Gastroesophageal sphincter (tissue), 4 donors: ENCODE measurements at regions not wholly inside any gene's neighbourhood (a gene's known extent, or its start where the extent isn't known, plus 50 kb on each side); places are given as distances from the start of the nearest gene placed in this dataset.

Source experiments
- ATAC-seq: fragments of 150-250 bp; one replicate; pipeline ENCODE4 v1.9.1; 2016; ENCODE audit warnings: mild to moderate bottlenecking, moderate library complexity
- H3K27ac ChIP-seq, 4 donors: fragments of 200-600 bp; sonication (generic) in 3 of 4; 1 replicate in 3 of 4; 2 replicates in 1 of 4; pipeline ENCODE4 v1.5.1; 2016 to 2019
- H3K27me3 ChIP-seq: fragments of 200-600 bp; sonication (generic); one replicate; pipeline ENCODE4 v1.5.1; 2019
- H3K36me3 ChIP-seq, 2 donors: fragments of 200-600 bp; sonication (generic); one replicate each; pipeline ENCODE4 v1.5.1; 2019; ENCODE audit warnings: control low read depth in 1 of 2
- H3K4me1 ChIP-seq, 3 donors: fragments of 200-600 bp; sonication (generic); 1 replicate in 2 of 3; 2 replicates in 1 of 3; pipeline ENCODE4 v1.5.1; 2016 to 2019; ENCODE audit warnings: control low read depth in 2 of 3
- H3K4me3 ChIP-seq, 2 donors: fragments of 200-600 bp; sonication (generic); one replicate each; pipeline ENCODE4 v1.5.1; 2019; ENCODE audit warnings: mild to moderate bottlenecking in 1 of 2, moderate library complexity in 1 of 2
- H3K9me3 ChIP-seq, 3 donors: fragments of 200-600 bp; sonication (generic); one replicate each; pipeline ENCODE4 v1.5.1; 2017 to 2019; ENCODE audit warnings: control low read depth in 2 of 3
- CTCF ChIP-seq, 4 experiments: fragments of 200-600 bp in 2 of 4; fragments of 450-650 bp in 2 of 4; sonication (generic) in 1 of 4; IDR thresholded peaks; one replicate each; pipeline ENCODE4 v1.5.1; 2017 to 2019; ENCODE audit warnings: antibody characterized with exemption in 4 of 4, mild to moderate bottlenecking in 2 of 4, moderate library complexity in 2 of 4
- EP300 ChIP-seq: sonication (generic); formaldehyde crosslinking; IDR thresholded peaks from one replicate; pipeline ENCODE4 v1.6.1; 2017; ENCODE audit warnings: antibody characterized with exemption, mild to moderate bottlenecking
- POLR2A ChIP-seq, 2 donors: fragments of 450-650 bp; IDR thresholded peaks; one replicate each; pipeline ENCODE4 v1.6.1; 2017; ENCODE audit warnings: antibody characterized with exemption in 2 of 2, mild to moderate bottlenecking in 2 of 2, moderate library complexity in 1 of 2
- POLR2AphosphoS5 ChIP-seq: sonication (generic); formaldehyde crosslinking; IDR thresholded peaks from one replicate; pipeline ENCODE4 v1.6.1; 2017; ENCODE audit warnings: antibody characterized with exemption
- WGBS, 2 donors: methylation state at CpG; one replicate each; pipeline ENCODE4 v1.1.5; 2018; ENCODE audit warnings: low coverage in 1 of 2; 5-methylcytosine and 5-hydroxymethylcytosine counted together

- TF ChIP-seq POLR2A (IDR thresholded peaks at IDR 0.05) (no peak), CTCF (IDR thresholded peaks at IDR 0.05) (no peak), EP300 (no peak), POLR2AphosphoS5 (no peak)
- 25 to 67% methylated on average over 1 of the region's 1 CpG for WGBS, 2 donors
- Histone ChIP-seq H3K27ac (no peak overlapping the region), H3K27me3 (no peaks in the 10 kb centered on the region), H3K4me3 (no peak overlapping the region), H3K36me3 (no peaks in the 10 kb centered on the region), H3K4me1 (no peaks in the 10 kb centered on the region), H3K9me3 (no peaks in the 10 kb centered on the region)
- ATAC-seq, result no peak
These were observed 59.9 kb downstream of the BMP4 start for GRCh38 chr14:53896726-53897125.

DNA sequence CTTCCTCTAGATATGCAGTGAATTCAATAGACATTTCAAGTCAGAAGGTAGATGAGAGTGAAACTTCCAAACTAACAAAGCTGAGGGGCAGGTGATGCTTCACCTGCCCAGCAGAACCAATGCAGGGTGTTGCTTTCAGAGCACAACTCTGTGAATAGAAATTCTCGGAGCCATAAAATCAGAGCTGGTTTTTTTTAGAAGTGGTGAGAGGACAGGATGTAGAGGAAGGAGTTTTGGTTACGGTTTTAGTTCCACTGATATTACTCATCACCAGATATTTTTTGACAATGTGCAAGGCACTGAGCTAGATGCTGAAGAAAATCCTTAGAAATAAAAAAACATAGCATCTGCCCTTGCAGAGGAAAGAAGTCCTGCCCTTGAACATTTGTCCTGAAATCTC, 62.2 kb downstream of the BMP4 start:
- Histone ChIP-seq H3K4me1 (no peaks in the 10 kb centered on the region), H3K27me3 (no peaks in the 10 kb centered on the region), H3K9me3 (no peaks in the 10 kb centered on the region), H3K4me3 (no peak overlapping the region), H3K27ac (no peak overlapping the region), H3K36me3 (no peaks in the 10 kb centered on the region)
- WGBS, 2 donors, result 25 to 58% methylated on average over 2 of the region's 2 CpGs
- no peak for ATAC-seq
- TF ChIP-seq POLR2AphosphoS5, result no peak
- TF ChIP-seq CTCF (IDR thresholded peaks at IDR 0.05), result no peak
- TF ChIP-seq EP300, result no peak
- no peak for TF ChIP-seq POLR2A (IDR thresholded peaks at IDR 0.05)

GRCh38 chr14:53893374-53893773, 63.3 kb downstream of the BMP4 start:
- no peaks in the 10 kb centered on the region for H3K9me3 ChIP-seq
- 86 to 100% methylated on average over 1 to 2 of the region's 2 CpGs for WGBS, 2 donors
- no peaks in the 10 kb centered on the region for H3K27me3 ChIP-seq
- no peak for ATAC-seq
- H3K4me3 ChIP-seq, result no peak overlapping the region
- TF ChIP-seq CTCF (IDR thresholded peaks at IDR 0.05), result no peak
- no peak for TF ChIP-seq POLR2A (IDR thresholded peaks at IDR 0.05)
- no peak for TF ChIP-seq POLR2AphosphoS5
- no peak for TF ChIP-seq EP300
- no peaks in the 10 kb centered on the region for H3K36me3 ChIP-seq
- no peak overlapping the region for H3K27ac ChIP-seq
- H3K4me1 ChIP-seq, result no peaks in the 10 kb centered on the region

DNA sequence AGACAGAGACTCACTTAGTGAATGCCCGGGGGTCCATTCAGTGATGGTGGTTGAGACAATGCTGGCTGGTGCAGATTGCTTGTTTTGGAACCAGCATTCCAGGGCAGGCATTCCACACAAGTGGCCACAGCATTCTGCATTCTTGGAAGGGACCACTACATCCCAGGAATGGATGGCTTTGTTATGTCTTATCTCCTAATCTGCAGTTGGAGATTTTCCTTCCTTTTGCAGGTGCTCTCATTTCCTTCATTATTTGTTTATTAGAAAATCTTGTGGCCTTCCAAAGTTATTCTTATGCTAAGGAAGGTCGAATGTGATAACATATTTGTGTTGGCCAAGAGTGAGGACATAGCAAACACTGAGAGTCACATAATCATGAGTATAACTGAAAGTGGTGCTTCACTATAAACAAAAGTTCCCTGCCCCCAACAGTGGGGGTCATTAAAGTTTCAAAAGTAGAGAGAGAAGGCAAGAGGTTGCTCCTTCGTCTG, 66.0 kb downstream of the BMP4 start:
- ATAC-seq, result peak; percentile 57
- Histone ChIP-seq H3K9me3 (no peaks in the 10 kb centered on the region), H3K27ac (no peak overlapping the region), H3K4me1 (no peaks in the 10 kb centered on the region), H3K27me3 (no peaks in the 10 kb centered on the region), H3K4me3 (no peak overlapping the region), H3K36me3 (no peaks in the 10 kb centered on the region)
- WGBS, 2 donors, result 34 to 56% methylated on average over 2 to 3 of the region's 3 CpGs
- TF ChIP-seq CTCF (IDR thresholded peaks at IDR 0.05) (no peak), POLR2AphosphoS5 (no peak), POLR2A (IDR thresholded peaks at IDR 0.05) (no peak), EP300 (no peak)

- Histone ChIP-seq H3K27ac (no peak overlapping the region), H3K36me3 (no peaks in the 10 kb centered on the region), H3K9me3 (no peaks in the 10 kb centered on the region), H3K4me3 (no peak overlapping the region), H3K27me3 (no peaks in the 10 kb centered on the region), H3K4me1 (no peaks in the 10 kb centered on the region)
- no peak for ATAC-seq
- 71 to 81% methylated on average over 3 of the region's 3 CpGs for whole genome bisulfite sequencing, 2 donors
- TF ChIP-seq POLR2AphosphoS5, result no peak
- no peak for TF ChIP-seq EP300
- no peak for TF ChIP-seq CTCF (IDR thresholded peaks at IDR 0.05)
- TF ChIP-seq POLR2A (IDR thresholded peaks at IDR 0.05), result no peak
These were observed 67.9 kb downstream of the BMP4 start for GRCh38 chr14:53888535-53889386.
